ENCODE measurements at regions not wholly inside any gene's neighbourhood (a gene's known extent, or its start where the extent isn't known, plus 50 kb on each side); places are given as distances from the start of the nearest gene placed in this dataset.

GRCh38 chr13:97119943-97120342, 102.2 kb upstream of the MBNL2 start:
- no peak overlapping the region for H3K4me3 ChIP-seq (ENCODE audit: low read depth, poor library complexity, severe bottlenecking)
- TF ChIP-seq CTCF (IDR thresholded peaks at IDR 0.05) (no peak), POLR2A (IDR thresholded peaks at IDR 0.05) (no peak)
- DNase-seq (ENCODE audit: low spot score in 2 of 2), result no peak
- 75 to 77% methylated on average over 3 of the region's 3 CpGs for WGBS, 2 donors
- intact Hi-C loops (cut with DNase I; ENCODE audit: low total_unique reads), result no loop called here

GRCh38 chr13:97120346-97120745, 101.8 kb upstream of the MBNL2 start:
- DNase-seq (ENCODE audit: low spot score in 2 of 2), result no peak
- WGBS, 2 donors, result 72 to 84% methylated on average over 2 of the region's 2 CpGs
- no peak for TF ChIP-seq POLR2A (IDR thresholded peaks at IDR 0.05)
- TF ChIP-seq CTCF (IDR thresholded peaks at IDR 0.05), result no peak
- intact Hi-C loops (cut with DNase I; ENCODE audit: low total_unique reads), result no loop called here
- H3K4me3 ChIP-seq (ENCODE audit: low read depth, poor library complexity, severe bottlenecking), result no peak overlapping the region

GRCh38 chr13:97120976-97121375, 101.2 kb upstream of the MBNL2 start:
- WGBS, 2 donors, result 91 to 95% methylated on average over 1 of the region's 1 CpG
- TF ChIP-seq CTCF (IDR thresholded peaks at IDR 0.05), result no peak
- TF ChIP-seq POLR2A (IDR thresholded peaks at IDR 0.05), result no peak
- intact Hi-C loops (cut with DNase I; ENCODE audit: low total_unique reads), result no loop called here

DNA sequence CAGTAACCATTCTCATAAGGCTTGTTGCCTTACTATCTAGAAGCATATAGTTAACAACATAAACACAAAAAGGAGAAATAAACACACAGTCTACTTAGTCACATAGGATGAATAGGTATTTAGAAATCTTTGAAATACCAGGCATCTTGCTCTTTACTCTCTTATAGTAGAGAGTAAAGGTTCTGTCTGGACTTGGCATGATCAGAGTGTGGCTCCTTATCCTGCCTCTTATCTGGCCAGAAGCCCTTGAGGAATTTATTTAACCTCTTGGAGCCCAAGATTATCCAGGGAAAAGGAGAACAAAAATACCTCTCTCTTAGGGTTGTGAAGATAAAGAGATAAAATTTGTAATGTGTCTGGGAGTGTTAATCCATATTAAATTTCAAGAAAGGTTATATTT, 100.2 kb upstream of the MBNL2 start:
- TF ChIP-seq CTCF (IDR thresholded peaks at IDR 0.05) (no peak), POLR2A (IDR thresholded peaks at IDR 0.05) (no peak)
- H3K4me3 ChIP-seq (ENCODE audit: low read depth, poor library complexity, severe bottlenecking), result no peak overlapping the region
- intact Hi-C loops (cut with DNase I; ENCODE audit: low total_unique reads), result no loop called here
- no peak for DNase-seq (ENCODE audit: low spot score in 2 of 2)

More at GRCh38 chr13:97120976-97121375, 101.2 kb upstream of the MBNL2 start:
- no peak for DNase-seq (ENCODE audit: low spot score in 2 of 2)
- no peak overlapping the region for H3K4me3 ChIP-seq (ENCODE audit: low read depth, poor library complexity, severe bottlenecking)

DNA sequence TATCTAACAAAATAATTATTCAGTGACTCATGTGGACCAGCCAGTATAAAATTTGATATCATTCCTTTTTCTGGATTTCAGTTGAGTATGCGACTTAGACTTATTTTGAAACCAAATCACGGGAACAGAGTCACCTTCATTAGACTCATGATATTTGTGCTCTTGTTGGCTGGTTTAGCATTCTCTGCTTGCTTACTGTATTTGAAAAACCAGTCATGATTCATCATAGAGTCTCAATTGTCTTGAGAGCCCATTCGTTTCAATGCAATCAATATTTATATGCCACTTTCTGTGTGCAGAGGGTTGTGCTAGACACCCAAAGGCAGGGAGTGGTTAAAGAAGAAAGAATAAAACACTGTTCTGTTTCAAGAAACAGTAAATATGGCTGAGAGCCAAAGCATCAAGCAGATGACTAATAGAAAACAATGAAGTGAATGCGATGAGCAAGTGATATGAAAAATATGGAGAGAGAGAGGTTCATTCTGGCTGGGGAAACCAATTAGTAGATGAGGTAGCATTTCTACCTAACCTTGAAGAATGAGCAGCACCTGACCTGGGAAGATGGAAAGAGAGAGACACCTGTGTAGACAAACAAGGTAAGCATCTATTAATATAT, 99.6 kb upstream of the MBNL2 start:
- WGBS, 2 donors, result 27 to 42% methylated on average over 4 of the region's 4 CpGs
- H3K4me3 ChIP-seq (ENCODE audit: low read depth, poor library complexity, severe bottlenecking), result no peak overlapping the region
- DNase-seq (ENCODE audit: low spot score in 2 of 2), result no peak
- intact Hi-C loops (cut with DNase I; ENCODE audit: low total_unique reads), result no loop called here
- no peak for TF ChIP-seq POLR2A (IDR thresholded peaks at IDR 0.05)
- no peak for TF ChIP-seq CTCF (IDR thresholded peaks at IDR 0.05)

DNA sequence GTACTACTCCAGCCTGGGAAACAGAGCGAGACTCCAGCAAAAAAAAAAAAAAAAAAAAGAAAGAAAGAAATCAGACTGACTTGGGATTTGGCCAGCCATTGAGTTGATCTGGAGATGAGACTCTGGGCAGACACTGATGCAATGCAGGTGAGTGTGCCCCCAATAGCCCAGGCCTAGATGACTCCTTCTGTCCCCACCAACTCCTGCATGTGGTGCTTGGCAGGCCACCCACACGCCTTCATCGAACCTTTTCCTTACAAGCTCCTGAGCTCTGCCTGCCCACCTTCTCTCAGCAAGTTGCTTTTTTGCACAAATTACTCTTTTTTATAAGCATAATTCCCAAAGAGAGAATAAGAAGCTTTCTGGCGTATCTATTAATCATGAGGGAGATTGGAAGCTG, 97.9 kb upstream of the MBNL2 start:
- no peak for DNase-seq (ENCODE audit: low spot score in 2 of 2)
- H3K4me3 ChIP-seq (ENCODE audit: low read depth, poor library complexity, severe bottlenecking), result no peak overlapping the region
- intact Hi-C loops (cut with DNase I; ENCODE audit: low total_unique reads), result no loop called here
- TF ChIP-seq CTCF (IDR thresholded peaks at IDR 0.05) (no peak), POLR2A (IDR thresholded peaks at IDR 0.05) (no peak)
- 84% methylated on average over 4 of the region's 4 CpGs for WGBS, 2 donors

Data from lower leg skin (tissue), 4 donors.